WTC11 (cell line): ENCODE measurements at regions not wholly inside any gene's neighbourhood (a gene's known extent, or its start where the extent isn't known, plus 50 kb on each side); places are given as distances from the start of the nearest gene placed in this dataset.

ENCODE experiments used
- ATAC-seq: fragments of 200-7000 bp; cut with Tn5 transposase; 2 replicates; pipeline ENCODE4 v1.10.0; 2021; ENCODE audit warnings: mild to moderate bottlenecking, moderate library complexity
- CTCF ChIA-PET: fragments of 300-600 bp; sonication (Branson Sonifier 250); formaldehyde crosslinking; loops from one replicate; lab custom pipeline; 2021; ENCODE audit warnings: antibody characterized with exemption; lab: Charles Lee
- POLR2A ChIA-PET: fragments of 350-600 bp; sonication (Branson Sonifier 250); formaldehyde crosslinking; loops from one replicate; lab custom pipeline; 2021; ENCODE audit warnings: antibody characterized with exemption; lab: Charles Lee
- DNase-seq: peaks from one replicate; pipeline ENCODE4 v3.0.0; 2021; ENCODE audit warnings: low spot score
- H3K27ac Mint-ChIP-seq: 2 replicates; pipeline ENCODE4 v1.8.0; 2021; ENCODE audit warnings: mixed read lengths
- H3K27me3 Mint-ChIP-seq: 2 replicates; pipeline ENCODE4 v1.8.0; 2021; ENCODE audit warnings: low read depth, mild to moderate bottlenecking, moderate library complexity, mixed read lengths
- H3K36me3 Mint-ChIP-seq: 2 replicates; pipeline ENCODE4 v1.8.0; 2021; ENCODE audit warnings: mixed read lengths
- H3K4me1 Mint-ChIP-seq: 2 replicates; pipeline ENCODE4 v1.8.0; 2022; ENCODE audit warnings: mixed read lengths
- H3K4me3 Mint-ChIP-seq: 2 replicates; pipeline ENCODE4 v1.8.0; 2021; ENCODE audit warnings: mild to moderate bottlenecking, moderate library complexity, mixed read lengths
- H3K9me3 Mint-ChIP-seq: 2 replicates; pipeline ENCODE4 v1.8.0; 2021; ENCODE audit warnings: mixed read lengths
- CREB1 ChIP-seq: sonication (generic); formaldehyde crosslinking; IDR thresholded peaks from 2 replicates; pipeline ENCODE4 v1.8.0; 2023; ENCODE audit warnings: mild to moderate bottlenecking, missing genetic modification reagents
- EMX1 ChIP-seq: fragments of 250-450 bp; sonication (Bioruptor Pico); IDR thresholded peaks from 2 replicates; pipeline ENCODE4 v1.8.0; 2021; ENCODE audit warnings: mild to moderate bottlenecking
- FOXJ3 ChIP-seq: sonication (generic); formaldehyde crosslinking; IDR thresholded peaks from 2 replicates; pipeline ENCODE4 v1.9.0; 2021; ENCODE audit warnings: missing genetic modification reagents, mild to moderate bottlenecking, borderline replicate concordance
- JAZF1 ChIP-seq: fragments of 250-450 bp; sonication (Bioruptor Pico); IDR thresholded peaks from 2 replicates; pipeline ENCODE4 v1.9.0; 2021; ENCODE audit warnings: moderate library complexity, mild to moderate bottlenecking, inconsistent platforms
- MYBL2 ChIP-seq: sonication (generic); formaldehyde crosslinking; IDR thresholded peaks from 2 replicates; pipeline ENCODE4 v1.8.1; 2023; ENCODE audit warnings: mild to moderate bottlenecking, moderate library complexity, missing genetic modification reagents
- NR1H2 ChIP-seq: sonication (generic); formaldehyde crosslinking; IDR thresholded peaks from 2 replicates; pipeline ENCODE4 v1.9.0; 2021; ENCODE audit warnings: mild to moderate bottlenecking, moderate library complexity, missing genetic modification reagents
- NR3C1 ChIP-seq: sonication (generic); formaldehyde crosslinking; conservative IDR thresholded peaks from 2 replicates; pipeline ENCODE4 v1.8.1; 2023; ENCODE audit warnings: low read depth, mild to moderate bottlenecking, missing genetic modification reagents
- PRRX2 ChIP-seq: fragments of 250-450 bp; sonication (Bioruptor Pico); IDR thresholded peaks from 2 replicates; pipeline ENCODE4 v1.8.0; 2021; ENCODE audit warnings: mild to moderate bottlenecking
- TEAD1 ChIP-seq: sonication (generic); formaldehyde crosslinking; IDR thresholded peaks from 2 replicates; pipeline ENCODE4 v1.8.0; 2022; ENCODE audit warnings: mild to moderate bottlenecking, missing genetic modification reagents
- TF ChIP-seq, protein P1 (sequence below): sonication (generic); formaldehyde crosslinking; IDR thresholded peaks from 2 replicates; pipeline ENCODE4 v1.8.1; 2023; ENCODE audit warnings: mild to moderate bottlenecking, missing genetic modification reagents, moderate library complexity
- TF ChIP-seq, protein P2 (sequence below): fragments of 250-450 bp; sonication (Bioruptor Pico); IDR thresholded peaks from 2 replicates; pipeline ENCODE4 v1.9.0; 2021; ENCODE audit warnings: mild to moderate bottlenecking, borderline replicate concordance
- TF ChIP-seq, protein P3 (sequence below): fragments of 250-450 bp; sonication (Bioruptor Pico); IDR thresholded peaks from 2 replicates; pipeline ENCODE4 v1.9.0; 2021; ENCODE audit warnings: mild to moderate bottlenecking
- TF ChIP-seq, protein P4 (sequence below): sonication (generic); formaldehyde crosslinking; IDR thresholded peaks from 2 replicates; pipeline ENCODE4 v1.8.0; 2022; ENCODE audit warnings: mild to moderate bottlenecking, missing genetic modification reagents
- TF ChIP-seq, protein P5 (sequence below): fragments of 250-450 bp; sonication (Bioruptor Pico); IDR thresholded peaks from 2 replicates; pipeline ENCODE4 v1.9.0; 2021; ENCODE audit warnings: mild to moderate bottlenecking

DNA sequence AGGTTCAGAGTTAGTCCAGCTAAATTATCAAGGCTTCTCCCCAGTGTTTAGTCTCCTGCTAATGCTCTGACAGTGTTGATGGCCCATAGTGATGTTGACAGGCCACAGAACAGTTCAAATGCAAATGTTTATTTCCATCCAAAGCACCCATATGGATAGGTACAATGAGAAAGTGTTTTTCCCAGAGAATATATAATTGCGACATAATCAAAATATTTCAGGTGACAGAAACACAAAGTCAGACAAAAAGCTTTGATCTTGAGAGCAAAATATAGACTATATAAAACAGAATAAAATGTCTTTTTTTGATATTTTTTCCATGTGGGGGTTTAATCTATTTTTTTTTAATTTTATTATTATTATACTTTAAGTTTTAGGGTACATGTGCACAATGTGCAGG, 642.3 kb upstream of the SEMA3D start:
- no peaks in the 10 kb centered on the region for H3K27me3 Mint-ChIP-seq
- peaks cover 12% of the 10 kb centered on the region for H3K4me1 Mint-ChIP-seq
- no peaks in the 10 kb centered on the region for H3K36me3 Mint-ChIP-seq
- ChIA-PET CTCF (interaction anchor here (1.0 to 1.8 kb wide), 5 partner anchors 8 to 787 kb away, joined by 3 to 9 read pairs (median 7); no protein-coding TSS in a partner anchor), POLR2A (no interaction called here)
- TF ChIP-seq, protein P1, sequence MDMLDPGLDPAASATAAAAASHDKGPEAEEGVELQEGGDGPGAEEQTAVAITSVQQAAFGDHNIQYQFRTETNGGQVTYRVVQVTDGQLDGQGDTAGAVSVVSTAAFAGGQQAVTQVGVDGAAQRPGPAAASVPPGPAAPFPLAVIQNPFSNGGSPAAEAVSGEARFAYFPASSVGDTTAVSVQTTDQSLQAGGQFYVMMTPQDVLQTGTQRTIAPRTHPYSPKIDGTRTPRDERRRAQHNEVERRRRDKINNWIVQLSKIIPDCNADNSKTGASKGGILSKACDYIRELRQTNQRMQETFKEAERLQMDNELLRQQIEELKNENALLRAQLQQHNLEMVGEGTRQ = no peak
- TF ChIP-seq NR3C1 = no peak
- no peak for TF ChIP-seq JAZF1 (CRISPR knock-in tag)
- TF ChIP-seq, protein P2, sequence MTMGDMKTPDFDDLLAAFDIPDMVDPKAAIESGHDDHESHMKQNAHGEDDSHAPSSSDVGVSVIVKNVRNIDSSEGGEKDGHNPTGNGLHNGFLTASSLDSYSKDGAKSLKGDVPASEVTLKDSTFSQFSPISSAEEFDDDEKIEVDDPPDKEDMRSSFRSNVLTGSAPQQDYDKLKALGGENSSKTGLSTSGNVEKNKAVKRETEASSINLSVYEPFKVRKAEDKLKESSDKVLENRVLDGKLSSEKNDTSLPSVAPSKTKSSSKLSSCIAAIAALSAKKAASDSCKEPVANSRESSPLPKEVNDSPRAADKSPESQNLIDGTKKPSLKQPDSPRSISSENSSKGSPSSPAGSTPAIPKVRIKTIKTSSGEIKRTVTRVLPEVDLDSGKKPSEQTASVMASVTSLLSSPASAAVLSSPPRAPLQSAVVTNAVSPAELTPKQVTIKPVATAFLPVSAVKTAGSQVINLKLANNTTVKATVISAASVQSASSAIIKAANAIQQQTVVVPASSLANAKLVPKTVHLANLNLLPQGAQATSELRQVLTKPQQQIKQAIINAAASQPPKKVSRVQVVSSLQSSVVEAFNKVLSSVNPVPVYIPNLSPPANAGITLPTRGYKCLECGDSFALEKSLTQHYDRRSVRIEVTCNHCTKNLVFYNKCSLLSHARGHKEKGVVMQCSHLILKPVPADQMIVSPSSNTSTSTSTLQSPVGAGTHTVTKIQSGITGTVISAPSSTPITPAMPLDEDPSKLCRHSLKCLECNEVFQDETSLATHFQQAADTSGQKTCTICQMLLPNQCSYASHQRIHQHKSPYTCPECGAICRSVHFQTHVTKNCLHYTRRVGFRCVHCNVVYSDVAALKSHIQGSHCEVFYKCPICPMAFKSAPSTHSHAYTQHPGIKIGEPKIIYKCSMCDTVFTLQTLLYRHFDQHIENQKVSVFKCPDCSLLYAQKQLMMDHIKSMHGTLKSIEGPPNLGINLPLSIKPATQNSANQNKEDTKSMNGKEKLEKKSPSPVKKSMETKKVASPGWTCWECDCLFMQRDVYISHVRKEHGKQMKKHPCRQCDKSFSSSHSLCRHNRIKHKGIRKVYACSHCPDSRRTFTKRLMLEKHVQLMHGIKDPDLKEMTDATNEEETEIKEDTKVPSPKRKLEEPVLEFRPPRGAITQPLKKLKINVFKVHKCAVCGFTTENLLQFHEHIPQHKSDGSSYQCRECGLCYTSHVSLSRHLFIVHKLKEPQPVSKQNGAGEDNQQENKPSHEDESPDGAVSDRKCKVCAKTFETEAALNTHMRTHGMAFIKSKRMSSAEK (CRISPR knock-in tag) = no peak
- no peak for TF ChIP-seq PRRX2 (CRISPR knock-in tag)
- TF ChIP-seq TEAD1 (CRISPR knock-in tag) = no peak
- no peak for TF ChIP-seq NR1H2
- TF ChIP-seq, protein P3, sequence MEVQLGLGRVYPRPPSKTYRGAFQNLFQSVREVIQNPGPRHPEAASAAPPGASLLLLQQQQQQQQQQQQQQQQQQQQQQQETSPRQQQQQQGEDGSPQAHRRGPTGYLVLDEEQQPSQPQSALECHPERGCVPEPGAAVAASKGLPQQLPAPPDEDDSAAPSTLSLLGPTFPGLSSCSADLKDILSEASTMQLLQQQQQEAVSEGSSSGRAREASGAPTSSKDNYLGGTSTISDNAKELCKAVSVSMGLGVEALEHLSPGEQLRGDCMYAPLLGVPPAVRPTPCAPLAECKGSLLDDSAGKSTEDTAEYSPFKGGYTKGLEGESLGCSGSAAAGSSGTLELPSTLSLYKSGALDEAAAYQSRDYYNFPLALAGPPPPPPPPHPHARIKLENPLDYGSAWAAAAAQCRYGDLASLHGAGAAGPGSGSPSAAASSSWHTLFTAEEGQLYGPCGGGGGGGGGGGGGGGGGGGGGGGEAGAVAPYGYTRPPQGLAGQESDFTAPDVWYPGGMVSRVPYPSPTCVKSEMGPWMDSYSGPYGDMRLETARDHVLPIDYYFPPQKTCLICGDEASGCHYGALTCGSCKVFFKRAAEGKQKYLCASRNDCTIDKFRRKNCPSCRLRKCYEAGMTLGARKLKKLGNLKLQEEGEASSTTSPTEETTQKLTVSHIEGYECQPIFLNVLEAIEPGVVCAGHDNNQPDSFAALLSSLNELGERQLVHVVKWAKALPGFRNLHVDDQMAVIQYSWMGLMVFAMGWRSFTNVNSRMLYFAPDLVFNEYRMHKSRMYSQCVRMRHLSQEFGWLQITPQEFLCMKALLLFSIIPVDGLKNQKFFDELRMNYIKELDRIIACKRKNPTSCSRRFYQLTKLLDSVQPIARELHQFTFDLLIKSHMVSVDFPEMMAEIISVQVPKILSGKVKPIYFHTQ (CRISPR knock-in tag) = no peak
- no peak for TF ChIP-seq FOXJ3 (CRISPR knock-in tag)
- TF ChIP-seq, protein P4, sequence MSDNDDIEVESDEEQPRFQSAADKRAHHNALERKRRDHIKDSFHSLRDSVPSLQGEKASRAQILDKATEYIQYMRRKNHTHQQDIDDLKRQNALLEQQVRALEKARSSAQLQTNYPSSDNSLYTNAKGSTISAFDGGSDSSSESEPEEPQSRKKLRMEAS (CRISPR knock-in tag) = no peak
- no peak for TF ChIP-seq CREB1 (CRISPR knock-in tag)
- TF ChIP-seq MYBL2 (CRISPR knock-in tag) = no peak
- no peak for TF ChIP-seq EMX1 (CRISPR knock-in tag)
- TF ChIP-seq, all 79 proteins: peak for 0
- H3K9me3 Mint-ChIP-seq = no peaks in the 10 kb centered on the region
- no peak overlapping the region for H3K4me3 Mint-ChIP-seq
- no peak for ATAC-seq
- no peak overlapping the region for H3K27ac Mint-ChIP-seq
- DNase-seq = no peak

DNA sequence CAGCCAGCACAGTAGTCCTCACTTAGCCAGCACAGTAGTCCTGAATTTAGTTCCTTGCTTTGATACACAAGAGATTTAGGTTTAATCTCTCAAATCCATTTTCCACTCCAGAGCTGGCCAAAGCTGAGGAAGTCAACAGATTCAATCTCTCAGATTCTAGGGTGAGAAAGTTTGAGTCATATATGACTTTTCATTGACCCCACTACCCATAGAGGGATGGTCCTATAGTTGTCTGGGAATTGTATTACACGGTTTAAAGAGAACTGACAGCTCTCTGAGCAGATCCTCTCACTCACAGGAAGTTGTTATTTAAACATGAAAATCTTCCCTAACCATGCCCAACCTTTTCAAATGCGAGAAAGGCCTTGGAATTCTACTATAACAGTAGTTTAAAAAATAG, 641.8 kb upstream of the SEMA3D start:
- Mint-ChIP-seq H3K9me3 (no peaks in the 10 kb centered on the region), H3K27me3 (no peaks in the 10 kb centered on the region), H3K36me3 (no peaks in the 10 kb centered on the region), H3K4me3 (no peak overlapping the region), H3K27ac (no peak overlapping the region), H3K4me1 (peaks cover 12% of the 10 kb centered on the region)
- TF ChIP-seq, protein P5, sequence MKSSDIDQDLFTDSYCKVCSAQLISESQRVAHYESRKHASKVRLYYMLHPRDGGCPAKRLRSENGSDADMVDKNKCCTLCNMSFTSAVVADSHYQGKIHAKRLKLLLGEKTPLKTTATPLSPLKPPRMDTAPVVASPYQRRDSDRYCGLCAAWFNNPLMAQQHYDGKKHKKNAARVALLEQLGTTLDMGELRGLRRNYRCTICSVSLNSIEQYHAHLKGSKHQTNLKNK = no peak
- TF ChIP-seq, protein P4 (CRISPR knock-in tag) = no peak
- no peak; the same call in 1 of the 2 replicates for ATAC-seq
- ChIA-PET CTCF (interaction anchor here (1.8 kb wide), 1 partner anchor 787 kb away, joined by 9 read pairs; no protein-coding TSS in a partner anchor), POLR2A (no interaction called here)
- DNase-seq = no peak
